ENCODE measurements at regions not wholly inside any gene's neighbourhood (a gene's known extent, or its start where the extent isn't known, plus 50 kb on each side); places are given as distances from the start of the nearest gene placed in this dataset.

DNA sequence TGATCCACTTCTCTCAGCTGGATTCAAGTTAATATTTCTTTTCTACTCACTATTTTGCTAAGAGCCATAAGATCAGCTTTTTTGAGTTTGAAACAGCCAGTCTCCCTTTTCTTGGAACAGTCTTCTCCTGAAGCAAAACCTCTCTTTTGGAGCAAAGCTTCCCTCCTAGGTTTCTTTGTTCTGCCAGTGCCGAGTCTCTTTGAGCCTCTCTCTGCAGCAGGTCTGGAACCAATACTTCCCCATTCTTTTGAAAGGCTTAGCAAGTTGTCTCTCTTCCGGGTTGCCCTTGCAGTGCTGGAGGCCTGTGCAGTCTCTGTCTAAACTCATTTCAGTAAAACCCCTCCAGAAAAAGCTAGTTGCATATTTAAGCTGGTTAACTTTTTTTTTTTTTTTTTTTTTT lies 454.8 kb downstream of the NOVA1 start:
- TF ChIP-seq ELF4 (IDR thresholded peaks at IDR 0.05), result no peak
- no peak for TF ChIP-seq FOXK2 (IDR thresholded peaks at IDR 0.05)
- no peak for TF ChIP-seq CTBP1 (IDR thresholded peaks at IDR 0.05; ENCODE audit: borderline replicate concordance)
- TF ChIP-seq TARDBP (IDR thresholded peaks at IDR 0.05), result no peak
- TF ChIP-seq HDGF (IDR thresholded peaks at IDR 0.05; ENCODE audit: borderline replicate concordance), result no peak
- TF ChIP-seq, protein P1, sequence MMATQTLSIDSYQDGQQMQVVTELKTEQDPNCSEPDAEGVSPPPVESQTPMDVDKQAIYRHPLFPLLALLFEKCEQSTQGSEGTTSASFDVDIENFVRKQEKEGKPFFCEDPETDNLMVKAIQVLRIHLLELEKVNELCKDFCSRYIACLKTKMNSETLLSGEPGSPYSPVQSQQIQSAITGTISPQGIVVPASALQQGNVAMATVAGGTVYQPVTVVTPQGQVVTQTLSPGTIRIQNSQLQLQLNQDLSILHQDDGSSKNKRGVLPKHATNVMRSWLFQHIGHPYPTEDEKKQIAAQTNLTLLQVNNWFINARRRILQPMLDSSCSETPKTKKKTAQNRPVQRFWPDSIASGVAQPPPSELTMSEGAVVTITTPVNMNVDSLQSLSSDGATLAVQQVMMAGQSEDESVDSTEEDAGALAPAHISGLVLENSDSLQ (IDR thresholded peaks at IDR 0.05), result no peak
- TF ChIP-seq FOXM1 (IDR thresholded peaks at IDR 0.05; ENCODE audit: borderline replicate concordance), result no peak

All from HEK293T (cell line).